ENCODE measurements at regions not wholly inside any gene's neighbourhood (a gene's known extent, or its start where the extent isn't known, plus 50 kb on each side); places are given as distances from the start of the nearest gene placed in this dataset.

GRCh38 chr14:34030864-34031263, 80.0 kb upstream of the EGLN3 start:
- no peak for TF ChIP-seq POLR2A (IDR thresholded peaks at IDR 0.05; ENCODE audit: low read depth, low read length)
- TF ChIP-seq TAF1 (IDR thresholded peaks at IDR 0.05; ENCODE audit: borderline replicate concordance, low read depth, low read length) = no peak

Measured in GM12892 (cell line).